ENCODE measurements at regions not wholly inside any gene's neighbourhood (a gene's known extent, or its start where the extent isn't known, plus 50 kb on each side); places are given as distances from the start of the nearest gene placed in this dataset.
"Not testable (repeated sequence)": the region's sequence is repeated elsewhere in the genome, so short reads cannot be mapped to it uniquely, and the experiment has no call there.

- DNase-seq (ENCODE audit: low spot score), result no peak
Measured at GRCh38 chr5:118552731-118553360, 435.5 kb downstream of the DTWD2 start.

DNA sequence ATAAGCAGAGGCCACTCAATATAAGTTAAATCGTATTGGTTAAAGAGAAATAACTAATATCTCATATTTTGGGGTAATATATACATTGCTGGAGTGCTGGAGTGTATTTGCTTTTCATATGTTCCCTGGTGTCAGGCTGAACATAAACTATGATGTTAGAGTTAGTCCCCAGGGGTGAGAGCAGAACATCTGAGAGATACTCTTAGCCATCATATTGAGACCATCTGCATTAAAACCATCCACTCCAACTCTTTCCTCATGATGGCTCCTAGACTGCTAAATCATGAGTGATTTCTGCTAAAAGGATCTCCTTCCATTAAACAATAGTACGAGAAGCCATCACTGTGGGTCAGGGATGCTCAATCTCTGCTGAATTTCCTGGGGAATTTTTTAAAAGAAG lies 436.2 kb downstream of the DTWD2 start:
- no peak for DNase-seq (ENCODE audit: low spot score)

- DNase-seq (ENCODE audit: low spot score), result no peak
Measured at GRCh38 chr5:118551716-118552115, 436.6 kb downstream of the DTWD2 start.

- no peak for DNase-seq (ENCODE audit: low spot score)
Measured at GRCh38 chr5:118551031-118551430, 437.3 kb downstream of the DTWD2 start.

DNA sequence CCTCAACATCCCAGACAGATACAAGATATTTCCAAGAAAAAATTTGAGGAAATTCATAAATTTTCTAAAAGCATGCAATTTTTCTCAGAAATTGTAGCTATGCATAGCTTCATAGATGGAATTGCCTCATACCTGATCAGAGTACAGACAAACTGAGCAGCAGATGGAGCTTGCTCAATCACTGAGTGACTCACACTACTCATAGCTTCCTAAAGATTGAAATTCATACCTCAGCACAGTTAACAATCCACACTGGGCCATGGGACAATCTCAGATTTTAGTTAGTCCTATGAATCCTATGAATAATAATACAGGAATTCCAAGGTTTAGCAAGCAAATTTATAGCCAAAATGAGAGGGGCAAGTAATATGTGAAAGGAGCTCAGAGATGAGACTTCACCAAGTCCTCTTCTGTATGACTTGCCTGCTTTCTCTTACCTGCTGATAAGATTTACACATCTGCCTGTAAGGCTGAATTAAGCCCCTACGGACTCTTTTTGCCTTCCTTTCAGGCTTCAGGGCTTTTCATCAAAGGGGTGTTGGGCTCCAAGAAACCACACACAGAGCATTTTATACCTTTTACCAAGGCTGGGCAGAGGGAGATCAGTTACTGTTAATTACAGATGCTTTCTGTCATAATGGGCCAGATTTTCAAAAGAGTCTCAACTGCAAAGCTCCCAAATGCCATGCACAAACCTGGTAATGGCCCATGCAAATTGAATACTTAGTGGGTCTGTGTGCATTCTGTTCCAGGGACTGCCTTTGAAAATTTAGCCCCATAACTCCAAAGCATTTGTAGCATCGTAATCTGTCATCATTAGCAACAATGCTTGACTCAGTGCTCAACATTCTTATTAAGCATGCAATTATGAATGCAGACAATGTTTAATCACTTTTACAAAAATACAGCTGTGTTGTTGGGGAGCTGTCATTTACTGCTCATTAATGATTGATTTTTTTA lies 439.3 kb downstream of the DTWD2 start:
- no peak for DNase-seq (ENCODE audit: low spot score)

DNA sequence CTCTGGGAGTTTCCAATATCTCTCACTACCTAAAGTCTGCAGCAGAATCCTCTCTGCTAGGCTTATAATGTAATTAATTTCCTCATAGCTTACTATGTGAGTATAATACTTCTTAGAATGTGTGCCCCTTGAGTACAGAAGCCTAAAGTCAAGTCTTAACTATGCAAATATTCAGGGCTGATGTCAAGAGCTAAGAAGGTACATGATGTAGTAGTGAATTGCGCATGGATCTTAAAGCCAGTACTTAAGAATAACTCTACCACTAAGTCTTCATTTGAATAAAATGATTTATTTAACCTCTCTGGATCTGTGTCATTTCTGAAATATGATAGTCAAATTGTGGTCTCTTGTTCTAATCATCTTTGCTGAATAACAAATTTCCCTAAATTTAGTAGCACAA lies 442.9 kb downstream of the DTWD2 start:
- no peak for DNase-seq (ENCODE audit: low spot score)

GRCh38 chr5:118544887-118545449 lies 443.4 kb downstream of the DTWD2 start:
- DNase-seq (ENCODE audit: low spot score), result no peak

DNA sequence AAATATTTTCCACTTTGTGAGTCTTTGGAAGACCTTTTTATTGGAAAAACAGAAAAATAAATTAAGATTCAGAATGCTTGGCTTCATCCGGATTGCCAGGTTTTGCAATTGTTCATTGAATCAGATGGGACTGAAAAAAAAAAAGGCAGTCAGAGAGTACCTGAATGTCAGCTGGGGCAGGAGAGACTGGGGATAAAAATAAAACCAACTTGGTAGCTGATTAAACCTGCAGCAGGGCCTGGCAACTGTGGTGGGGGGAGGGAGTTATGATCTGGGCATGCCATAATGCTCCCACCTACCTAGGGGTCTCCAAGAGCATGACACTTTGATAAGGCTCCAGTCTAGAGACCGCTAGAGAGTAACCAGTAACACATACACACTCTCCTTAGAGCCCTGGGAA lies 454.4 kb downstream of the DTWD2 start:
- no peak for DNase-seq (ENCODE audit: low spot score)

- no peak for DNase-seq (ENCODE audit: low spot score)
Measured at GRCh38 chr5:118533156-118533555, 455.2 kb downstream of the DTWD2 start.

DNA sequence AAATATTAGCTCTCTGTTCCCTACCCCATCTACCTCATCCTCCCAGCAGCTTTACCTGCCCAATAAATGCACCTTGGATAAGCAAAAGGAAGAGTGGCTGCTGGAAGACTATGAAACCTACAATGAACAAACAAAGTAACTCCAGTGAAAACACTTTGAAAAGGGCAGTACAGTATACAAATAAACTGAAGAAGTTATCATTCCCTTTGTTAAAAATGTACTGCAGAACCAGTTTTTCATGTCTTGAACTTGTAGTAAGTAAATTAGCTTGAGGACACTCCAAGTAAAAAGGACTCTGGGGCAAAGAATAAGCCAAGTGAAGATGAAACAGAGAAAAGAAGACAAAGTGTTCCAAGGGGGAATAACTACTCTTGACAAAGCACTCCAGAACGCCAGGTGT lies 457.1 kb downstream of the DTWD2 start:
- DNase-seq (ENCODE audit: low spot score), result no peak

GRCh38 chr5:118529361-118530144 lies 458.8 kb downstream of the DTWD2 start:
- no peak for DNase-seq (ENCODE audit: low spot score)

- DNase-seq (ENCODE audit: low spot score), result no peak
Measured at GRCh38 chr5:118522626-118523025, 465.7 kb downstream of the DTWD2 start.

GRCh38 chr5:118520771-118521415 lies 467.5 kb downstream of the DTWD2 start:
- no peak for DNase-seq (ENCODE audit: low spot score)

DNA sequence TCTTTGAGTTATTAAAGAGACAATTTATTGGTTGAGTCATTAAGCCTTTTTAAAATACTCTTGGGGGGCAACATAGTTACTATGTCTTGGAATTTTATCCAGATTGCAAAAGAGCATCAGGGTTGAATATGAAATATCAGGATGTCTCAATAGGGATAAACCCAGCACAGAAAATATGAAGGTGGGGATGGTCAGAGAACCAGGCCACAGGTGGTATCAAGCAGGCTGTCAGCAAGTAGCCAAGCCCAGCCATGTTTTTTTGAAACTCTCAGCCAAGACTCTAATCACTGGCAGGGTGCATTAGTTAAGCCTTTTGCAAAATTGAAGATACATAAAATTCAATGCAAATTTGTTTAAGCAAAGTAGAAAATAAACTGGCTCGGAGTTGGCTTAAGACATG lies 468.9 kb downstream of the DTWD2 start:
- no peak for DNase-seq (ENCODE audit: low spot score)

GRCh38 chr5:118518720-118519119 lies 469.6 kb downstream of the DTWD2 start:
- no peak for DNase-seq (ENCODE audit: low spot score)

DNA sequence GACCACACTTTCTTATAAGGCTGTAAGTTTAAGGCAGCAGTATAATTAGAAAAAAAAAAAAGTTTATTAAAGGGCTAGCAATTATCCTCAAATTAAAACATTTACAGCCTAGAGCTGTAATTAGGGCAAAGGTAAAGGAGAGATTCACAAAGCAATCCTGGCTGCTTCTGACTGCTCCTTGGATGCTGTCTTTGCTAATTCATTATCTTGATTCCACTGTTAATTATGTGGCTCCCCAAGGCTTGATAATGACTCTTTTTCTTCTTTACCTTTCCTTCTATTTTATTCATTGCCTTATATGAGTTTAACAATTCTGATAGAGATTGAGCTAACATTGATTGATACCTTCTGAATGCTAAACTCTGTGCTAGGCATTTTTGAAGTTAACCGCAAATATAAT lies 476.5 kb downstream of the DTWD2 start:
- DNase-seq (ENCODE audit: low spot score), result no peak

DNA sequence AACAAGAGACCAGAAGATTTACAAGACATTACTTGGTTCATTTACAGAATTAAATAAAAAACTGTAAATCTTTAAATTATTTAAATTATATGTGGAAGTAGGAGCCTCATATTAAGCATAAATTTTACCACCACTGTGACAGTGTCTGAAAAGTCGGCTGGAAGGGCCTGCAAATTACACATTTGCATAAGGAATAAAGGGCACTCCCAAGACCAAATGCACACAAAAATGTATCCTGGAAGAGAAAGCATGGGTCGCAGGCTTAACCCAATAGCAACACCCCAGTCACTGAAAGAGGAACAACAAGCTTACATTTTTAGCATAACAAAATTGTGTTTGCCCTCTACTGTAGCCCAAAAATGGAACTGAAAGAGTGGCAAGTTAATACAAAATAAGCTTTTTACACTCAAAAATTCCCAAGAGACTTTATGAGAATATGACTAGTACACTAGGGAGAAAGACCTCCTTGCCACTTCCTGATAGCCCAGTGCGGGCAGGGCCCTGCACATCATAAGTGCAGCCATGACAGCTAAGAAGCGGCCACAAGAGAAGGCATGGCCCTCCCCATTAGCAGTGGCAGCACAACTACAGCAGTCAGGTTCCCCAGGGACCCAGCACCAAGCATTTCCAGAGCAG lies 482.0 kb downstream of the DTWD2 start:
- DNase-seq (ENCODE audit: low spot score), result no peak

- not testable (repeated sequence) for DNase-seq (ENCODE audit: low spot score)
Measured at GRCh38 chr5:118502232-118502631, 486.1 kb downstream of the DTWD2 start.

DNA sequence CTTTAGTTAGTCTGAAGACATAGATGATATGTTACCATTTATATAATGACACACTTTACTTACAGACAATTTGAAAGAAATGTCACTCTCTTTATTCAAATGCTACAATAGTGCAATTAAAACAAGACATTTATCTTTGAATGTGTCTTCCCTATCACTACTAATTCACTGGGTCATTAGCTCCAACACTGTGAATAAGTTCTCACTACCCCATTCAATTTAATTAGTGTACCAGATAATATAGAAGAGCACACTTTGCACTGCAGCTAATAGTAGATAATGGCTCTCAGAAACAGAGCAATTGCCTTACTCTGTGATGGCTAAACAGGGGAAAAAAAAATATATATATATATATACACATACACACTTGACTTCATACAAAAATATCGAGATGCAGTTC lies 497.0 kb downstream of the DTWD2 start:
- no peak for DNase-seq (ENCODE audit: low spot score)

DNA sequence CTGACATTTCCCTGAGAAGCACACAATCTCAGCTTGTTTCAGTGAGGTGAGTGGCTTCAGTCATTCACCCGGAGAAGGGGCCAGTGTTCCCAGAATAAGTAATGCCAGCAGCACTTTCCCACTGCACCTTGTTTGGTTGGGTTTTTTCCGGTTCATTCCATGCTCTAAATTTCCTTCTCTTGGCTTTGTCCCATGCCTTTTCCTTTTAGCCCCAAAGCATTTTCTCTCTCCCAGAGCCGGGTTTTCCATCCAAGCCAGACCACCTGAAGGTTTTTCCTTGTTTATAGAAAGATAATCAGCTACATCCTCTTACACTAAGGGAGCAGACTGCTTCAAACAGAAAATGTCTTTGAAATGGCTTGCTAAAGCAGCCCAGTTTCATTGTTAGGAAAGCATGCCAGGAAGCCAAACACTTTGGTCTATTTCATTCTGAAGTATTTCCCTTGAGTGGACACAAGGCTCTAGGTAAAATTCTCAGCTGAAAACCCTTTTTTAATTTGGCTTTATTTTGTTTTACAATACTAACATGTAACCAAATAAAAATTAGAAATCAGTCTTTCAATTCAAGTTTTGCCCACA lies 501.6 kb downstream of the DTWD2 start:
- no peak for DNase-seq (ENCODE audit: low spot score)

- DNase-seq (ENCODE audit: low spot score), result no peak
Measured at GRCh38 chr5:118479285-118479684, 509.1 kb downstream of the DTWD2 start.

Measured in pons (tissue), 1 donor.